ENCODE measurements at regions not wholly inside any gene's neighbourhood (a gene's known extent, or its start where the extent isn't known, plus 50 kb on each side); places are given as distances from the start of the nearest gene placed in this dataset.

DNA sequence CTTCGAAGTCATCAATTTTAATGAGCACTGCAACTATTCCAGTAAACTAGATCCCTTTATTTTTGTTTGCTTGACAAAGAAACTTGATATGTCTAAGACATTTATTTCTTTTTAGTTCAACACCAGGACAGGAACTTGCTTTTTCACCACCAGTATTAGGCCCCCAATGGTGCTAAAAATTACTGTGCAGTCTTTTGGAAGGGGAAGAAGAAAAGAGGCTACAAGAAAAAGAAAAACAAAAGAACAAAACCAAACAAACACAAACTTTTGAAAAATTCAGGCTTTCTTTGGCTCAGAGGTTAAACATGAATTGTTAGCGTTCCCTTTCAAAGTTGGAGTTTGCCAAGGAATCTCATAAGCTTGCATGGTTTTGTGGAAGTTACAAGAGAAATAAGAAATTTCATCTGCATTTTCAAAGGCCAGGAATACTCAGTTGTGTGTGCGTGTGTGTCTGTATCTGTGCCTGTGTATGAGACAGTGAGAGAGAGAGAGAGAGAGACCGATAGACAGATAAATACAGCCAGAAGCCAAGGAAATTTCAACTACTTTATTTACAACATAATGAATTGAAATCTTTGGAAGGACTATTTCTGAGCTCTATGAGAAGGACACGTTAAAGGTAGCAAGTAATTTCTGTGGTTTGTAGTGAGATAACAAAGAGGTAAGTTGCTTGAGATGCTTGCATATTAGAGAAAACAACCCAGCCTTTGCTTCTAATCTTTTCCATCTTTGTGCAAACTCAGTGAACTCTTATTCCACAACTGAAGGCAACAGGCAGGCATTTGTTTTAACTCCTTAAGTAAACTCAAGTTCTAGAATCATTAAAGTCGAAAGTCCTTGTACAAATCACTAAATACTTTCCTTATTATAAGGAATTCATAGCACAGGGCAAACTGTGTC lies 171.0 kb upstream of the CITED2 start:
- peak overlapping the region; percentile 64 for H3K27ac ChIP-seq
- TF ChIP-seq, protein P1, sequence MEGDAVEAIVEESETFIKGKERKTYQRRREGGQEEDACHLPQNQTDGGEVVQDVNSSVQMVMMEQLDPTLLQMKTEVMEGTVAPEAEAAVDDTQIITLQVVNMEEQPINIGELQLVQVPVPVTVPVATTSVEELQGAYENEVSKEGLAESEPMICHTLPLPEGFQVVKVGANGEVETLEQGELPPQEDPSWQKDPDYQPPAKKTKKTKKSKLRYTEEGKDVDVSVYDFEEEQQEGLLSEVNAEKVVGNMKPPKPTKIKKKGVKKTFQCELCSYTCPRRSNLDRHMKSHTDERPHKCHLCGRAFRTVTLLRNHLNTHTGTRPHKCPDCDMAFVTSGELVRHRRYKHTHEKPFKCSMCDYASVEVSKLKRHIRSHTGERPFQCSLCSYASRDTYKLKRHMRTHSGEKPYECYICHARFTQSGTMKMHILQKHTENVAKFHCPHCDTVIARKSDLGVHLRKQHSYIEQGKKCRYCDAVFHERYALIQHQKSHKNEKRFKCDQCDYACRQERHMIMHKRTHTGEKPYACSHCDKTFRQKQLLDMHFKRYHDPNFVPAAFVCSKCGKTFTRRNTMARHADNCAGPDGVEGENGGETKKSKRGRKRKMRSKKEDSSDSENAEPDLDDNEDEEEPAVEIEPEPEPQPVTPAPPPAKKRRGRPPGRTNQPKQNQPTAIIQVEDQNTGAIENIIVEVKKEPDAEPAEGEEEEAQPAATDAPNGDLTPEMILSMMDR (IDR thresholded peaks at IDR 0.05), result no peak
- TF ChIP-seq ZFX (IDR thresholded peaks at IDR 0.05; ENCODE audit: borderline replicate concordance), result no peak

GRCh38 chr6:139544701-139545057 lies 170.2 kb upstream of the CITED2 start:
- H3K27ac ChIP-seq, result peak overlapping the region; percentile 64
- TF ChIP-seq ZFX (IDR thresholded peaks at IDR 0.05; ENCODE audit: borderline replicate concordance), result no peak
- TF ChIP-seq, protein P1 (IDR thresholded peaks at IDR 0.05), result no peak

DNA sequence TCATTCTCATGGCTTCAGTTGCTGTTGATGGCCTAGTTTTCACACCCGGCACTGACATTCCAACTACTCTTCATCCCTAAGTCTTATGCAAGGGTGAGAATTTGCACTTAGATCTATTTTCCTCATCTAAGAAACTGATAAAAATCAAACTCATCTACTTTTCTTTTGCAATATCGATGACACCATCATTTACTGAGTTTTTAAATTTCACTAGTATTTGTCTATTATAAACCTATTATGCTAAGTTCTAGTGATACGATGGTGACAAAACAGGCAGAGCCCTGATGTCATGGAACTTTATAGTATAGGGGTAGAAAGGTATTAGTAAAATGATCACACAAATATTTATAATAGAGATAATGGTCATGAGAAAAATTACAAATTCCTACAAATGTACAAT lies 167.9 kb upstream of the CITED2 start:
- no peak overlapping the region for H3K27ac ChIP-seq
- no peak for TF ChIP-seq ZFX (IDR thresholded peaks at IDR 0.05; ENCODE audit: borderline replicate concordance)
- TF ChIP-seq, protein P1 (IDR thresholded peaks at IDR 0.05), result no peak

DNA sequence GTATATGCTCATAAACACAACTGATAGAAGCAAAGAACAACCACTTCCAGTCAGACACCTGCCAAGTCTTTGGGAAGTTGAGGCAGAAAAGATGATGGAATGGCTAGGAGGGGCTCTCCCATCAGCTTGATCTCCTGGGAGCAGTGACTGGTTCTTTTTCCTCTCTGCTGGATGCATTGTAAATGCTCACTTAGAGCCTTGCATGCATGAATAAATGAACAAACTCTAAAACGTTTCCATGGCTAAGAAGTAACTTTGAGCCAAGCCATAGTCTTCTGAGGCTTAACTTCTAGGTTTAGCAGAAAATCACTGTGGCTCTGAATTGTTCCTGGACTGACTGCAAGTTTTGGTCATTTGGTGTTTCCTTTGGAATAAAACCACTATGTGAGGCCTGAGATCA lies 166.4 kb upstream of the CITED2 start:
- no peak overlapping the region for H3K27ac ChIP-seq
- no peak for TF ChIP-seq ZFX (IDR thresholded peaks at IDR 0.05; ENCODE audit: borderline replicate concordance)
- TF ChIP-seq, protein P1 (IDR thresholded peaks at IDR 0.05), result no peak

DNA sequence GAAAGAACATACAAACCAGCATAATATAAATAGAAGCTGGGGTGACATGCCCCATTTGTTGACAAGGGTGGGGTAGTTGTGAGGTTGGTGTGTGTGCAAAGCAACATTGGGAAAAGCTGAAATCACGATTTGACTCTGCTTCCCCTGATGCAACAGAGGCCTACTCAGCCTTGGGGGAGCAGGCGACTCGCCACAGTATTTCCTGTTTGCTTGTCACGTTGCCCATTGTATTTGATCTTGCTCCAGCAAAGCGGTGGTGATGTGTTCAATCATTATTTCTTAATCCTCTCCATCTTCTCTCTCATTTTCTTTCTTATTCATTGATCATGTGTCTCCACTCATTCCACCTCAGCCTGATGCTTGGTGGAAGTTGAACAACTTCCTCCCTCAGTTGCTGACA lies 165.8 kb upstream of the CITED2 start:
- TF ChIP-seq, protein P1 (IDR thresholded peaks at IDR 0.05), result no peak
- TF ChIP-seq ZFX (IDR thresholded peaks at IDR 0.05; ENCODE audit: borderline replicate concordance), result no peak
- H3K27ac ChIP-seq, result no peak overlapping the region

DNA sequence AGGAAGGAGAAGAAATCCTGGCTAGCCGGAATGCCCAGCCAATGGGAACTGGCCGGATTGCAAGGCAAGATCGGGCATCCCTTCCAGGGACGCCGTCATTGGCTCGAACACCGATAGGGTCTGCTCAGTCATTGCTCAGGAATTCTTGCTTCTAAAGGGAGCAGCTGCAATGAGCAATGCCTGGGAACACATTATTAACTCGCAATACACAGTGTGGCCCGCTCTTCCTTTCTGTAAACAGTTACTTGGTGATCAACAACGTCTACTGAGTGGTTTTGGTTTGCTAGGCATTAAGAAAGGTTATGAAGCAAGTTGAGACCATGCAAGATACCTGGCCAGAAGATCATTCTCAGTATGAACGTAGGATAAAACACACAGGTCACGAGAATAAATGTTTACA lies 165.4 kb upstream of the CITED2 start:
- H3K27ac ChIP-seq, result peak overlapping the region; percentile 100; the same call in 1 of the 2 replicates
- TF ChIP-seq ZFX (IDR thresholded peaks at IDR 0.05; ENCODE audit: borderline replicate concordance), result no peak
- TF ChIP-seq, protein P1 (IDR thresholded peaks at IDR 0.05), result no peak

DNA sequence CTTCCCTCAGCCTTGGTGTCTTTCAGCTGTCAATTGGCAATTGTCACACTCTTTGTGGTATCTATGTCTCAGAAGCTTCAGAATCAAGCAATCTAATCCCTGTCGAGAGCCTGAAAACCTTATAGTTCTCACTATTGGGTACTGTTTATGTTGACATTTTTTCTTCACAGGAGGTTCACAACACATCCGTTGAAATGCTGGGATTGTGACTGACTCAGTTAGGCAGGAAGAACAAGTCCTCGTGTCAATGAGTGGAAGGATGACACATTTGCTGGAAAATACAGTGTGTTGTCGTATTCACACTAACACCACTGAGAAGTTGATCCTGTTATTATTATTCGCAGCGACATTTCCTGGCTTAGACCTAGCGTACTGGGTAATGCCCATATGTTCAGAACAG lies 163.9 kb upstream of the CITED2 start:
- peak overlapping the region; percentile 100 for H3K27ac ChIP-seq
- TF ChIP-seq ZFX (IDR thresholded peaks at IDR 0.05; ENCODE audit: borderline replicate concordance), result no peak
- TF ChIP-seq, protein P1 (IDR thresholded peaks at IDR 0.05), result no peak
